Thymus (tissue), 11 donors: ENCODE measurements at regions not wholly inside any gene's neighbourhood (a gene's known extent, or its start where the extent isn't known, plus 50 kb on each side); places are given as distances from the start of the nearest gene placed in this dataset.

Experiments
- DNase-seq, 9 donors: peaks; one replicate each; pipeline ENCODE4 v3.0.0-alpha.2; 2013; ENCODE audit warnings: low spot score in 9 of 9, low read depth in 6 of 9, missing footprints in 1 of 9
- H3K27ac ChIP-seq, 2 donors: one replicate each; pipeline ENCODE4 v1.5.1; 2013; ENCODE audit warnings: control low read depth in 1 of 2, low read depth in 1 of 2, low read length in 1 of 2, mild to moderate bottlenecking in 1 of 2, moderate library complexity in 1 of 2
- H3K27me3 ChIP-seq, 2 donors: one replicate each; pipeline ENCODE4 v1.5.1; 2013; ENCODE audit warnings: low read length in 1 of 2; ENCODE audit not compliant: control insufficient read depth in 2 of 2, insufficient read depth in 1 of 2
- H3K36me3 ChIP-seq, 2 donors: one replicate each; pipeline ENCODE4 v1.5.1; 2013; ENCODE audit warnings: low read length in 1 of 2, mild to moderate bottlenecking in 1 of 2, moderate library complexity in 1 of 2; ENCODE audit not compliant: control insufficient read depth in 2 of 2, insufficient read depth in 2 of 2
- H3K4me1 ChIP-seq, 2 donors: one replicate each; pipeline ENCODE4 v1.5.1; 2013; ENCODE audit warnings: low read length in 2 of 2; ENCODE audit not compliant: control insufficient read depth in 2 of 2, insufficient read depth in 2 of 2
- H3K4me3 ChIP-seq, 2 donors: one replicate each; pipeline ENCODE4 v1.5.1; 2013; ENCODE audit warnings: low read length in 2 of 2, control low read depth in 1 of 2, mild to moderate bottlenecking in 1 of 2
- H3K9me3 ChIP-seq, 2 donors: one replicate each; pipeline ENCODE4 v1.5.1; 2013; ENCODE audit warnings: low read length in 1 of 2, mild to moderate bottlenecking in 1 of 2; ENCODE audit not compliant: control insufficient read depth in 2 of 2, insufficient read depth in 1 of 2
- WGBS: extraction: QIAGEN DNeasy Blood & Tissue Kit; methylation state at CpG from one replicate; pipeline ENCODE4 v1.1.7; 2013; 5-methylcytosine and 5-hydroxymethylcytosine counted together
- donor health status: healthy.

- no peaks in the 10 kb centered on the region for H3K27me3 ChIP-seq
- no peak for DNase-seq
- H3K9me3 ChIP-seq, result no peaks in the 10 kb centered on the region
- no peaks in the 10 kb centered on the region for H3K36me3 ChIP-seq
- no peak overlapping the region for H3K4me3 ChIP-seq
- no peak overlapping the region for H3K27ac ChIP-seq
- no peaks in the 10 kb centered on the region for H3K4me1 ChIP-seq
Observed at GRCh38 chr4:178347111-178347510, 904.9 kb upstream of the AGA start.

GRCh38 chr4:178349601-178350000, 907.4 kb upstream of the AGA start:
- H3K36me3 ChIP-seq, result no peaks in the 10 kb centered on the region
- WGBS, result 95% methylated on average over 4 of the region's 4 CpGs
- no peak for DNase-seq

GRCh38 chr4:178351185-178351584, 908.9 kb upstream of the AGA start:
- H3K27ac ChIP-seq, result no peak overlapping the region
- H3K4me1 ChIP-seq, result no peaks in the 10 kb centered on the region
- H3K4me3 ChIP-seq, result no peak overlapping the region
- H3K9me3 ChIP-seq, result no peaks in the 10 kb centered on the region
- H3K27me3 ChIP-seq, result no peaks in the 10 kb centered on the region
- DNase-seq, result no peak
- no peaks in the 10 kb centered on the region for H3K36me3 ChIP-seq

More at GRCh38 chr4:178349601-178350000, 907.4 kb upstream of the AGA start:
- no peak overlapping the region for H3K27ac ChIP-seq
- H3K4me1 ChIP-seq, result no peaks in the 10 kb centered on the region
- no peaks in the 10 kb centered on the region for H3K9me3 ChIP-seq
- no peak overlapping the region for H3K4me3 ChIP-seq
- H3K27me3 ChIP-seq, result no peaks in the 10 kb centered on the region

- Histone ChIP-seq H3K4me3 (no peak overlapping the region), H3K36me3 (no peaks in the 10 kb centered on the region), H3K4me1 (no peaks in the 10 kb centered on the region), H3K27ac (no peak overlapping the region), H3K27me3 (no peaks in the 10 kb centered on the region), H3K9me3 (peaks cover 0 to 6% of the 10 kb centered on the region in 2 donors)
- 71% methylated on average over 2 of the region's 2 CpGs for WGBS
- no peak for DNase-seq
Observed at GRCh38 chr4:178356725-178357124, 914.5 kb upstream of the AGA start.

- no peaks in the 10 kb centered on the region for H3K36me3 ChIP-seq
- H3K9me3 ChIP-seq, result no peaks in the 10 kb centered on the region
- H3K4me3 ChIP-seq, result no peak overlapping the region
- H3K4me1 ChIP-seq, result no peaks in the 10 kb centered on the region
- no peaks in the 10 kb centered on the region for H3K27me3 ChIP-seq
- no peak for DNase-seq
- H3K27ac ChIP-seq, result no peak overlapping the region
- WGBS, result 87% methylated on average over 2 of the region's 2 CpGs
Observed at GRCh38 chr4:178385481-178385880, 943.2 kb upstream of the AGA start.

GRCh38 chr4:178387756-178388155, 945.5 kb upstream of the AGA start:
- no peaks in the 10 kb centered on the region for H3K27me3 ChIP-seq
- no peaks in the 10 kb centered on the region for H3K36me3 ChIP-seq
- H3K27ac ChIP-seq, result no peak overlapping the region
- H3K4me1 ChIP-seq, result no peaks in the 10 kb centered on the region
- 92% methylated on average over 2 of the region's 2 CpGs for WGBS
- no peaks in the 10 kb centered on the region for H3K9me3 ChIP-seq
- DNase-seq, result no peak
- no peak overlapping the region for H3K4me3 ChIP-seq

- Histone ChIP-seq H3K4me3 (no peak overlapping the region), H3K27me3 (no peaks in the 10 kb centered on the region), H3K27ac (no peak overlapping the region), H3K9me3 (peaks cover 0 to 3% of the 10 kb centered on the region in 2 donors), H3K36me3 (no peaks in the 10 kb centered on the region), H3K4me1 (no peaks in the 10 kb centered on the region)
- 82% methylated on average over 1 of the region's 1 CpG for WGBS
- no peak for DNase-seq
Observed at GRCh38 chr4:178395798-178396197, 953.6 kb upstream of the AGA start.

GRCh38 chr4:178412455-178412854, 970.2 kb upstream of the AGA start:
- Histone ChIP-seq H3K9me3 (peaks cover 0 to 13% of the 10 kb centered on the region in 2 donors), H3K36me3 (no peaks in the 10 kb centered on the region)
- WGBS, result 92% methylated on average over 1 of the region's 1 CpG

GRCh38 chr4:178414042-178414441, 971.8 kb upstream of the AGA start:
- H3K36me3 ChIP-seq, result no peaks in the 10 kb centered on the region
- no peak overlapping the region for H3K27ac ChIP-seq
- no peak for DNase-seq
- H3K9me3 ChIP-seq, result peaks cover 0 to 13% of the 10 kb centered on the region in 2 donors
- H3K27me3 ChIP-seq, result no peaks in the 10 kb centered on the region
- H3K4me1 ChIP-seq, result no peaks in the 10 kb centered on the region
- 90% methylated on average over 4 of the region's 4 CpGs for WGBS
- no peak overlapping the region for H3K4me3 ChIP-seq

More at GRCh38 chr4:178412455-178412854, 970.2 kb upstream of the AGA start:
- no peak overlapping the region for H3K27ac ChIP-seq
- no peak overlapping the region for H3K4me3 ChIP-seq
- H3K4me1 ChIP-seq, result no peaks in the 10 kb centered on the region
- DNase-seq, result no peak
- H3K27me3 ChIP-seq, result no peaks in the 10 kb centered on the region

- WGBS, result 96% methylated on average over 18 of the region's 18 CpGs
- Histone ChIP-seq H3K27me3 (no peaks in the 10 kb centered on the region), H3K9me3 (peaks cover 0 to 13% of the 10 kb centered on the region in 2 donors), H3K4me1 (no peaks in the 10 kb centered on the region), H3K36me3 (no peaks in the 10 kb centered on the region), H3K4me3 (no peak overlapping the region), H3K27ac (no peak overlapping the region)
- no peak for DNase-seq
Observed at GRCh38 chr4:178414881-178415446, 972.7 kb upstream of the AGA start.
